ENCODE measurements at regions not wholly inside any gene's neighbourhood (a gene's known extent, or its start where the extent isn't known, plus 50 kb on each side); places are given as distances from the start of the nearest gene placed in this dataset.
"Not testable (repeated sequence)": the region's sequence is repeated elsewhere in the genome, so short reads cannot be mapped to it uniquely, and the experiment has no call there.

- no peak for DNase-seq (ENCODE audit: low read depth)
- no peak overlapping the region for H3K9ac ChIP-seq (ENCODE audit: low read length)
- H3K4me3 ChIP-seq (ENCODE audit: low read length): no peak overlapping the region
- no peaks in the 10 kb centered on the region for H3K27me3 ChIP-seq (replicated peaks; ENCODE audit: control insufficient read depth, insufficient read depth, low read length)
- no peaks in the 10 kb centered on the region for H3K36me3 ChIP-seq (ENCODE audit: control insufficient read depth, insufficient read depth, low read length, severe bottlenecking)
- peaks cover 2% of the 10 kb centered on the region for H3K9me3 ChIP-seq (ENCODE audit: control insufficient read depth, low read length)
- no peaks in the 10 kb centered on the region for H3K4me1 ChIP-seq (ENCODE audit: control insufficient read depth, insufficient read depth, low read length)
Measured at GRCh38 chr7:136495081-136495480, 373.4 kb upstream of the CHRM2 start.

DNA sequence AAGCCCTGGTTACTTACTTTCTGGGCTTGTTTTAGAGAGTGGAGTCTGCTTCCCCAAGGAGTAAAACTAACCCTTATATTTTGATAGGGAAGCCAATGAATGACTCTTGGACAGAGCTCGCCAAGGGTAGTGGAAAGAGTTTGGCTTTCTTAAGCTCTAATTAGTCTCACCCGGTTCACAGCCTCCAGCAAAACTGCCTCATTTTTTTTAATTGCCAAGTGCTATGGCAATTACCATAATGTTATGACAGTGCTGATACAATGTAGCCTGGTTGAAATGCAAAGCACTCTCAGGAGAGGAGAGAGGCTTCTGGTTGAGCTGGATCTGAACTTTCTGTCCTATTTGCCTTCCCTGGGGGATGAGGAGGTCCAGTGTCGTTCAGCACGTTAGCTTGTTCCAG lies 376.1 kb upstream of the CHRM2 start:
- no peaks in the 10 kb centered on the region for H3K4me1 ChIP-seq (ENCODE audit: control insufficient read depth, insufficient read depth, low read length)
- no peak for DNase-seq (ENCODE audit: low read depth)
- no peak overlapping the region for H3K4me3 ChIP-seq (ENCODE audit: low read length)
- H3K9me3 ChIP-seq (ENCODE audit: control insufficient read depth, low read length): no peaks in the 10 kb centered on the region
- H3K27me3 ChIP-seq (replicated peaks; ENCODE audit: control insufficient read depth, insufficient read depth, low read length): no peaks in the 10 kb centered on the region
- H3K9ac ChIP-seq (ENCODE audit: low read length): no peak overlapping the region
- H3K36me3 ChIP-seq (ENCODE audit: control insufficient read depth, insufficient read depth, low read length, severe bottlenecking): no peaks in the 10 kb centered on the region

GRCh38 chr7:136489808-136490207 lies 378.6 kb upstream of the CHRM2 start:
- Histone ChIP-seq H3K4me3 (ENCODE audit: low read length) (no peak overlapping the region), H3K27me3 (replicated peaks; ENCODE audit: control insufficient read depth, insufficient read depth, low read length) (no peaks in the 10 kb centered on the region)

GRCh38 chr7:136480901-136481300 lies 387.6 kb upstream of the CHRM2 start:
- DNase-seq (ENCODE audit: low read depth): no peak
- Histone ChIP-seq H3K4me1 (ENCODE audit: control insufficient read depth, insufficient read depth, low read length) (no peaks in the 10 kb centered on the region), H3K9me3 (ENCODE audit: control insufficient read depth, low read length) (no peaks in the 10 kb centered on the region), H3K27me3 (replicated peaks; ENCODE audit: control insufficient read depth, insufficient read depth, low read length) (no peaks in the 10 kb centered on the region), H3K9ac (ENCODE audit: low read length) (no peak overlapping the region), H3K4me3 (ENCODE audit: low read length) (no peak overlapping the region), H3K36me3 (ENCODE audit: control insufficient read depth, insufficient read depth, low read length, severe bottlenecking) (no peaks in the 10 kb centered on the region)

More at GRCh38 chr7:136489808-136490207, 378.6 kb upstream of the CHRM2 start:
- DNase-seq (ENCODE audit: low read depth): no peak
- Histone ChIP-seq H3K4me1 (ENCODE audit: control insufficient read depth, insufficient read depth, low read length) (no peaks in the 10 kb centered on the region), H3K9ac (ENCODE audit: low read length) (no peak overlapping the region), H3K36me3 (ENCODE audit: control insufficient read depth, insufficient read depth, low read length, severe bottlenecking) (no peaks in the 10 kb centered on the region), H3K9me3 (ENCODE audit: control insufficient read depth, low read length) (no peaks in the 10 kb centered on the region)

DNA sequence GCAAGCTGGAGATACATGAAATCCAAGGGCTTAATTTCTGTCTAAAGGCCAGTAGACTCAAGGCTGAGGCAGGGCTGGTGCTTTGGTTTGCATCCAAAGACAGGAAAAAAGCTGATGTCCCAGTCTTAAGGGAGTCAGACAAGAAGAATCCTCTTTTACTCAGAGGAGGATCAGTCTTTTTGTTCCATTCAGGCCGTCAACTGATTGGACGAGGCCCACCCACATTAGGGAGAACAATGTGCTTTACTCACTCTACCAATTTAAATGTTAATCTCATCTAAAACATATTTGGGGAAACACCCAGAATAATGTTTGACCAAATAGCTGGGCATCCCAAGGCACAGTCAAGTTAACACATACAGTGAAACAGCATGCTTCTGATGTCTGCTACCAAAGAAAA lies 388.5 kb upstream of the CHRM2 start:
- no peak overlapping the region for H3K4me3 ChIP-seq (ENCODE audit: low read length)
- H3K9ac ChIP-seq (ENCODE audit: low read length): no peak overlapping the region
- no peaks in the 10 kb centered on the region for H3K36me3 ChIP-seq (ENCODE audit: control insufficient read depth, insufficient read depth, low read length, severe bottlenecking)
- H3K9me3 ChIP-seq (ENCODE audit: control insufficient read depth, low read length): peaks cover 5% of the 10 kb centered on the region
- no peak for DNase-seq (ENCODE audit: low read depth)
- no peaks in the 10 kb centered on the region for H3K27me3 ChIP-seq (replicated peaks; ENCODE audit: control insufficient read depth, insufficient read depth, low read length)
- no peaks in the 10 kb centered on the region for H3K4me1 ChIP-seq (ENCODE audit: control insufficient read depth, insufficient read depth, low read length)

GRCh38 chr7:136470179-136470578 lies 398.3 kb upstream of the CHRM2 start:
- Histone ChIP-seq H3K9ac (ENCODE audit: low read length) (no peak overlapping the region), H3K27me3 (replicated peaks; ENCODE audit: control insufficient read depth, insufficient read depth, low read length) (no peaks in the 10 kb centered on the region), H3K36me3 (ENCODE audit: control insufficient read depth, insufficient read depth, low read length, severe bottlenecking) (no peaks in the 10 kb centered on the region), H3K4me1 (ENCODE audit: control insufficient read depth, insufficient read depth, low read length) (no peaks in the 10 kb centered on the region), H3K9me3 (ENCODE audit: control insufficient read depth, low read length) (peaks cover 55% of the 10 kb centered on the region), H3K4me3 (ENCODE audit: low read length) (no peak overlapping the region)
- DNase-seq (ENCODE audit: low read depth): no peak

- Histone ChIP-seq H3K36me3 (ENCODE audit: control insufficient read depth, insufficient read depth, low read length, severe bottlenecking) (no peaks in the 10 kb centered on the region), H3K4me1 (ENCODE audit: control insufficient read depth, insufficient read depth, low read length) (no peaks in the 10 kb centered on the region), H3K27me3 (replicated peaks; ENCODE audit: control insufficient read depth, insufficient read depth, low read length) (no peaks in the 10 kb centered on the region), H3K9ac (ENCODE audit: low read length) (no peak overlapping the region), H3K9me3 (ENCODE audit: control insufficient read depth, low read length) (no peaks in the 10 kb centered on the region), H3K4me3 (ENCODE audit: low read length) (no peak overlapping the region)
- no peak for DNase-seq (ENCODE audit: low read depth)
Measured at GRCh38 chr7:136452949-136453348, 415.5 kb upstream of the CHRM2 start.

- H3K4me3 ChIP-seq (ENCODE audit: low read length): no peak overlapping the region
- no peaks in the 10 kb centered on the region for H3K27me3 ChIP-seq (replicated peaks; ENCODE audit: control insufficient read depth, insufficient read depth, low read length)
- H3K9ac ChIP-seq (ENCODE audit: low read length): no peak overlapping the region
- H3K4me1 ChIP-seq (ENCODE audit: control insufficient read depth, insufficient read depth, low read length): no peaks in the 10 kb centered on the region
- DNase-seq (ENCODE audit: low read depth): no peak
- no peaks in the 10 kb centered on the region for H3K9me3 ChIP-seq (ENCODE audit: control insufficient read depth, low read length)
- H3K36me3 ChIP-seq (ENCODE audit: control insufficient read depth, insufficient read depth, low read length, severe bottlenecking): no peaks in the 10 kb centered on the region
Measured at GRCh38 chr7:136446751-136447150, 421.7 kb upstream of the CHRM2 start.

- Histone ChIP-seq H3K9me3 (ENCODE audit: control insufficient read depth, low read length) (no peaks in the 10 kb centered on the region), H3K4me1 (ENCODE audit: control insufficient read depth, insufficient read depth, low read length) (no peaks in the 10 kb centered on the region), H3K4me3 (ENCODE audit: low read length) (no peak overlapping the region), H3K27me3 (replicated peaks; ENCODE audit: control insufficient read depth, insufficient read depth, low read length) (no peaks in the 10 kb centered on the region), H3K36me3 (ENCODE audit: control insufficient read depth, insufficient read depth, low read length, severe bottlenecking) (no peaks in the 10 kb centered on the region), H3K9ac (ENCODE audit: low read length) (no peak overlapping the region)
- no peak for DNase-seq (ENCODE audit: low read depth)
Measured at GRCh38 chr7:136441835-136442234, 426.6 kb upstream of the CHRM2 start.

- H3K36me3 ChIP-seq (ENCODE audit: control insufficient read depth, insufficient read depth, low read length, severe bottlenecking); H3K4me1 ChIP-seq (ENCODE audit: control insufficient read depth, insufficient read depth, low read length); H3K9me3 ChIP-seq (ENCODE audit: control insufficient read depth, low read length); H3K9ac ChIP-seq (ENCODE audit: low read length); H3K27me3 ChIP-seq (replicated peaks; ENCODE audit: control insufficient read depth, insufficient read depth, low read length); DNase-seq (ENCODE audit: low read depth); H3K4me3 ChIP-seq (ENCODE audit: low read length): not testable (repeated sequence)
Measured at GRCh38 chr7:136431736-136432135, 436.7 kb upstream of the CHRM2 start.

GRCh38 chr7:136424058-136424457 lies 444.4 kb upstream of the CHRM2 start:
- no peak for DNase-seq (ENCODE audit: low read depth)
- H3K4me3 ChIP-seq (ENCODE audit: low read length): no peak overlapping the region
- peaks cover 2% of the 10 kb centered on the region for H3K9me3 ChIP-seq (ENCODE audit: control insufficient read depth, low read length)
- H3K4me1 ChIP-seq (ENCODE audit: control insufficient read depth, insufficient read depth, low read length): no peaks in the 10 kb centered on the region
- H3K27me3 ChIP-seq (replicated peaks; ENCODE audit: control insufficient read depth, insufficient read depth, low read length): no peaks in the 10 kb centered on the region
- no peaks in the 10 kb centered on the region for H3K36me3 ChIP-seq (ENCODE audit: control insufficient read depth, insufficient read depth, low read length, severe bottlenecking)
- no peak overlapping the region for H3K9ac ChIP-seq (ENCODE audit: low read length)

GRCh38 chr7:136419740-136420139 lies 442.6 kb upstream of the MTPN start:
- not testable (repeated sequence) for H3K9me3 ChIP-seq (ENCODE audit: control insufficient read depth, low read length); H3K27me3 ChIP-seq (replicated peaks; ENCODE audit: control insufficient read depth, insufficient read depth, low read length); H3K4me1 ChIP-seq (ENCODE audit: control insufficient read depth, insufficient read depth, low read length); DNase-seq (ENCODE audit: low read depth); H3K36me3 ChIP-seq (ENCODE audit: control insufficient read depth, insufficient read depth, low read length, severe bottlenecking); H3K4me3 ChIP-seq (ENCODE audit: low read length); H3K9ac ChIP-seq (ENCODE audit: low read length)
